Glutamatergic neuron (in vitro differentiated cells): ENCODE measurements at regions not wholly inside any gene's neighbourhood (a gene's known extent, or its start where the extent isn't known, plus 50 kb on each side); places are given as distances from the start of the nearest gene placed in this dataset.
"Not testable (repeated sequence)": the region's sequence is repeated elsewhere in the genome, so short reads cannot be mapped to it uniquely, and the experiment has no call there.

Experiments
- DNase-seq: peaks from one replicate; pipeline ENCODE4 v3.0.0; 2022
- H3K27ac Mint-ChIP-seq: one replicate; pipeline ENCODE4 v1.8.0; 2020; ENCODE audit warnings: mild to moderate bottlenecking, mixed read lengths, inconsistent platforms; ENCODE audit not compliant: unreplicated experiment
- H3K27me3 Mint-ChIP-seq: one replicate; pipeline ENCODE4 v1.8.0; 2020; ENCODE audit warnings: mild to moderate bottlenecking, moderate library complexity, mixed read lengths, inconsistent platforms; ENCODE audit not compliant: unreplicated experiment
- H3K36me3 Mint-ChIP-seq: one replicate; pipeline ENCODE4 v1.8.0; 2020; ENCODE audit warnings: mild to moderate bottlenecking, mixed read lengths, inconsistent platforms; ENCODE audit not compliant: unreplicated experiment
- H3K4me1 Mint-ChIP-seq: one replicate; pipeline ENCODE4 v1.8.0; 2020; ENCODE audit warnings: mild to moderate bottlenecking, low read depth, mixed read lengths, inconsistent platforms; ENCODE audit not compliant: unreplicated experiment
- H3K4me3 Mint-ChIP-seq: one replicate; pipeline ENCODE4 v1.8.0; 2020; ENCODE audit warnings: mild to moderate bottlenecking, mixed read lengths, inconsistent platforms; ENCODE audit not compliant: unreplicated experiment
- H3K9me3 Mint-ChIP-seq: one replicate; pipeline ENCODE4 v1.8.0; 2020; ENCODE audit warnings: mild to moderate bottlenecking, moderate library complexity, mixed read lengths, inconsistent platforms; ENCODE audit not compliant: unreplicated experiment
- TF ChIP-seq, protein P1 (sequence below): fragments of 200-600 bp; sonication (generic); IDR thresholded peaks from one replicate; pipeline ENCODE4 v1.5.0; 2021; ENCODE audit not compliant: partially characterized antibody, unreplicated experiment

DNA sequence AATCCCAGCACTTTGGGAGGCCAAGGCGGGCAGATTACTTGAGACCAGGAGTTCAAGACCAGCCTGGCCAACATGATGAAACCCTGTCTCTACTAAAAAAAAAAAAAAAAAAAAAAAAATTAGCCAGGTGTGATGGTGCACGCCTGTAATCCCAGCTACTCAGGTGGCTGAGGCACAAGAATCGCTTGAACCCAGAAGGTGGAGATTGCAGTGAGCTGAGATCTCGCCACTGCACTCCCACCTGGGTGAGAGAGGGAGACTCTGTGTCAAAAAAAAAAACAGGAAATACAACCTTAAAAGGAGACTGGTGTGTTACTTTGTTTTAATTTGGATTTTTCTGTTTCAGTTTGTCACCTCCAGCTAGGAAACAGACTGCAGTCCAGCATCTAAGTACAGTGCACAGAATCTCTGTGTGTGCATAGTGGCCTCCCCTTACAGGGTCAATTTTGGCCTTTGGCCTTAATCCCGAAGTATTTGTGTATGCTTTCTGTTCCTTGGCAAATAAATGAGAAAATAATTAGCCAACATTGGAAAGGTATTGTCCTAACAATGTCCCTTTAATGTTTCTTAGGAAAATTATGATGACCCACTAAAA is 266.1 kb downstream of the GOLGA6L6 start:
- not testable (repeated sequence) for H3K4me3 Mint-ChIP-seq, DNase-seq, H3K4me1 Mint-ChIP-seq, H3K36me3 Mint-ChIP-seq, H3K27me3 Mint-ChIP-seq, H3K27ac Mint-ChIP-seq, H3K9me3 Mint-ChIP-seq

DNA sequence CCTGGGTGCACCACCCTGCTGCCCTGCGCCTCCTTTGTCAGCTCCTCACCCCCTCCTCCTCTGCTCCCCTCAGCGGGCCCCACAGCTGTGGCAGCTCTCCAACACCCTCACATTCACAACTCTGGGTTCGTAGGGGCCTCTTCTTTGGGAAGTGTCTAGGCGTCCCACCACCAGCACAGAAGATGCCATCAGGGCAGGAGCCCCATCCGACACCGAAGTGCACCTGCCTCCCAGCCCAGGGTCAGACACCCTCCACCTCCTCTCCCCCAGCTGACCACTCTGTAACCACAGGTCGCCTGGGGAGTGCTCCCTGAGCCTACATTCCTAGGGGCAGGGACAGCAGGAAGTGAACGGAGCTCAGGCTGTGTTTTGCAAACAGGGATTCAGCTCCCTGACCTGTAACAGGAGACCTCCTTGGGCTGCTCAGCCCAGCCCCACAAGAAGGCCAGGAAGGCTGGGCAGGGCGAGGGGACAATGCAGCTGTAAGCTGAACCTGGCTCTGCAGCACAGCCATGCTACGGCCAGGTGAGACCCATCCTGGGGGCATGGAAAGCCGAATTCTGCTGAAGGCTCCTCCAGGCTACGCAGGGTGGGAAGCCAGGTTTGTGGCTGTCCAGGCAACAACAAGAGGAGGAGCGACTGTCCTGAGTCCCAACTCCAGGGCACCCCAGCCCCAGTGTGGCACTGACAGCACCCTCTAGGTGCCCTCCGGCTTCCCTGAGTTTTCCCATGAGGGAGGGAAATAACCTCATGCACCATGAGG is 269.0 kb downstream of the GOLGA6L6 start:
- Mint-ChIP-seq H3K4me1 (no peaks in the 10 kb centered on the region), H3K27me3 (no peaks in the 10 kb centered on the region), H3K4me3 (no peak overlapping the region), H3K36me3 (no peaks in the 10 kb centered on the region), H3K9me3 (peaks cover 4% of the 10 kb centered on the region), H3K27ac (no peak overlapping the region)
- TF ChIP-seq, protein P1, sequence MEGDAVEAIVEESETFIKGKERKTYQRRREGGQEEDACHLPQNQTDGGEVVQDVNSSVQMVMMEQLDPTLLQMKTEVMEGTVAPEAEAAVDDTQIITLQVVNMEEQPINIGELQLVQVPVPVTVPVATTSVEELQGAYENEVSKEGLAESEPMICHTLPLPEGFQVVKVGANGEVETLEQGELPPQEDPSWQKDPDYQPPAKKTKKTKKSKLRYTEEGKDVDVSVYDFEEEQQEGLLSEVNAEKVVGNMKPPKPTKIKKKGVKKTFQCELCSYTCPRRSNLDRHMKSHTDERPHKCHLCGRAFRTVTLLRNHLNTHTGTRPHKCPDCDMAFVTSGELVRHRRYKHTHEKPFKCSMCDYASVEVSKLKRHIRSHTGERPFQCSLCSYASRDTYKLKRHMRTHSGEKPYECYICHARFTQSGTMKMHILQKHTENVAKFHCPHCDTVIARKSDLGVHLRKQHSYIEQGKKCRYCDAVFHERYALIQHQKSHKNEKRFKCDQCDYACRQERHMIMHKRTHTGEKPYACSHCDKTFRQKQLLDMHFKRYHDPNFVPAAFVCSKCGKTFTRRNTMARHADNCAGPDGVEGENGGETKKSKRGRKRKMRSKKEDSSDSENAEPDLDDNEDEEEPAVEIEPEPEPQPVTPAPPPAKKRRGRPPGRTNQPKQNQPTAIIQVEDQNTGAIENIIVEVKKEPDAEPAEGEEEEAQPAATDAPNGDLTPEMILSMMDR, result no peak
- no peak for DNase-seq

DNA sequence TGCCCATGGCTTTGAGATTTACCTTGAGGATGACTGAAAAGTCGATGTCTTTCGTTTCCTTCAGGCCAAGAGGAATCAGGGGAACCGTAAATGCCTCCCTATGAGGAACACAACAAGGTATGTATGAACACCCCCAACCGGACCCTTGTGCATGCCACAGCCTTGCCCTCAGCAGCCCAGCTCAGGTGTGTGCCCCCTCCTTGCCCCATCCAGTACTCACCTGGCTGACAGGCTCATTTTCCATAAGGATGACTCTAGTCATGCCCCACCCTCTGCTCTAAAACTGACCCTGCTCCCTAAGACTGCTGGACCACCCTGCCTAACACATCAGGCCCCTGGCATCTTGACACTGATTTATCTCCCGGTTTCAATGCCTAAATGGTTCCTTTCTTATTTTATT is 270.0 kb downstream of the GOLGA6L6 start:
- H3K4me1 Mint-ChIP-seq, result no peaks in the 10 kb centered on the region
- H3K27ac Mint-ChIP-seq, result no peak overlapping the region
- TF ChIP-seq, protein P1, result no peak
- no peaks in the 10 kb centered on the region for H3K27me3 Mint-ChIP-seq
- no peak for DNase-seq
- H3K4me3 Mint-ChIP-seq, result no peak overlapping the region
- H3K9me3 Mint-ChIP-seq, result peaks cover 2% of the 10 kb centered on the region
- H3K36me3 Mint-ChIP-seq, result no peaks in the 10 kb centered on the region

DNA sequence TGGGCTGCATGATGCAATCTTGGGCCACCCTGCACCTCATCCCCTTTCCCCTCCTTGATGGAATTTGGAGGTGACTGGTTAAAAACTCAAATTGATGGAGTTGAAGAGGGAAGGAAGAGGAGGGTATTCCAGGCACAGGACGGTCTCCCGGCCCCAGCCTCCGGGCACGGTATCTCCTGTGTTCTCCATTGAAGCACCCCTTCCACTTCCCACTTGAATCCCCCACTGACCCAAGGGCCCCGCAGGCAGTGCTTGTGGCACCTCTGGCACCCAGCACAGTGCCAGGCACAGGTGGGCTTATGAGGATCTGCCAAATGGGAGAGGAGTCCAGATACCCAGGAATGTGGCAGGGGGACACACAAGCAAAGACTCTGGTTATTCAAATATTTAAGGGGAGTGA is 271.6 kb downstream of the GOLGA6L6 start:
- not testable (repeated sequence) for DNase-seq, H3K27ac Mint-ChIP-seq, H3K9me3 Mint-ChIP-seq, H3K4me1 Mint-ChIP-seq, H3K4me3 Mint-ChIP-seq, H3K27me3 Mint-ChIP-seq, H3K36me3 Mint-ChIP-seq

DNA sequence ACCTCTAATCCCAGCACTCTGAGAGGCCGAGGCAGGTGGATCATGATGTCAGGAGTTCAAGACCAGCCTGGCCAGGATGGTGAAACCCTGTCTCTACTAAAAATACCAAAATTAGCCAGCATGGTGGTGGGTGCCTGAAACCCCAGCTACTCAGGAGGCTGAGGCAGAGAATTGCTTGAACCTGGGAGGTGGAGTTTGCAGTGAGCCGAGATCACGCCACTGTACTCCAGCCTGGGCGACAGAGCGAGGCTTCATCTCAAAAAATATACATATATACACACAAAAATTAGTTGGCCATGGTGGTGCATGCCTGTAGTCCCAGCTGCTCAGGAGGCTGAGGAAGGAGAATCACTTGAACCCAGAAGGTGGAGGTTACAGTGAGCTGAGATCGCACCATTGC is 273.6 kb downstream of the GOLGA6L6 start:
- H3K27ac Mint-ChIP-seq, H3K27me3 Mint-ChIP-seq, H3K36me3 Mint-ChIP-seq, DNase-seq, H3K9me3 Mint-ChIP-seq, H3K4me3 Mint-ChIP-seq, H3K4me1 Mint-ChIP-seq: not testable (repeated sequence)

DNA sequence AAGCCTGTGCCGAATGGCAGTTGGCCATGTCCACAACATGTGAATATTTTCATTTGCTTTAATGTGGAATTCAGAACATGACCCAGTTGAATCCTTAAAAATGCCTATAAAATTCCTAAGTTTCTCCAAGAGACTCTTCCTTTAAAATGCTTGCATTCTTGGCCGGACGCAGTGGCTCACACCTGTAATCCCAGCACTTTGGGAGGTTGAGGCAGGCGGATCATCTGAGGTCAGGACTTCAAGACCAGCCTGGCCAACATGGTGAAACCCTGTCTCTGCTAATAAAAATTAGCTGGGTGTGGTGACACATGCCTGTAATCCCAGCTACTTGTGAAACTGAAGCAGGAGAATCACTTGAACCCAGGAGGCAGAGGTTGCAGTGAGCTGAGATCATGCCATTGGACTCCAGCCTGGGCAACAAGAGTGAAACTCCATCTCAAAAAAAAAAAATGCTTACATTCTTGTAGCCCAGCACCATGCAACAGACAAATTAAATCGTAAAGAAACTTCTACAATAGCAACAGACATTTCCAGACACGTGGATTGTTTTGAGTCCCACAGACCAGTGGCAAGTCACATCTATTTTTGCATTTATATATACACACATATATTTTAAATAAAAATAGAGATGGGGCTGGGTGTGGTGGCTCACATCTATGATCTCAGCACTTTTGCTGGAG is 274.4 kb downstream of the GOLGA6L6 start:
- not testable (repeated sequence) for H3K9me3 Mint-ChIP-seq, DNase-seq, H3K27ac Mint-ChIP-seq, H3K27me3 Mint-ChIP-seq, H3K4me3 Mint-ChIP-seq, H3K36me3 Mint-ChIP-seq, H3K4me1 Mint-ChIP-seq

DNA sequence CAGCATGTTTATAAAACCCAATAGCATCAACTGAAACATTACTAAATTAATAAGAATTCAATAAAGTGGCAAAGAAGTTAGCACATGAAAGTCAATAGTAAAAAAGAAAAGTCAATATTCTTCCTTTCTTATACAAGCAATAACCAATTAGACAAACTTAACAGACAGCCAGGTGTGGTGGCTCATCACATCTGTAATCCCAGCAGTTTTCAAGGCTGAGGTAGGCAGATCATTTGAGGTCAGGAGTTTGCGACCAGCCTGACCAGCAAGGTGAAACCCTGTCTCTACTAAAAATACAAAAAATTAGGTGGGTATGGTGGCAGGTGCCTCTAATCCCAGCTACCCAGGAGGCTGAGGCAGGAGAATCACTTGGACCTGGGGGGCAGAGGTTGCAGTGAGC is 275.9 kb downstream of the GOLGA6L6 start:
- not testable (repeated sequence) for H3K27me3 Mint-ChIP-seq, H3K4me1 Mint-ChIP-seq, DNase-seq, H3K27ac Mint-ChIP-seq, H3K9me3 Mint-ChIP-seq, H3K36me3 Mint-ChIP-seq, H3K4me3 Mint-ChIP-seq

DNA sequence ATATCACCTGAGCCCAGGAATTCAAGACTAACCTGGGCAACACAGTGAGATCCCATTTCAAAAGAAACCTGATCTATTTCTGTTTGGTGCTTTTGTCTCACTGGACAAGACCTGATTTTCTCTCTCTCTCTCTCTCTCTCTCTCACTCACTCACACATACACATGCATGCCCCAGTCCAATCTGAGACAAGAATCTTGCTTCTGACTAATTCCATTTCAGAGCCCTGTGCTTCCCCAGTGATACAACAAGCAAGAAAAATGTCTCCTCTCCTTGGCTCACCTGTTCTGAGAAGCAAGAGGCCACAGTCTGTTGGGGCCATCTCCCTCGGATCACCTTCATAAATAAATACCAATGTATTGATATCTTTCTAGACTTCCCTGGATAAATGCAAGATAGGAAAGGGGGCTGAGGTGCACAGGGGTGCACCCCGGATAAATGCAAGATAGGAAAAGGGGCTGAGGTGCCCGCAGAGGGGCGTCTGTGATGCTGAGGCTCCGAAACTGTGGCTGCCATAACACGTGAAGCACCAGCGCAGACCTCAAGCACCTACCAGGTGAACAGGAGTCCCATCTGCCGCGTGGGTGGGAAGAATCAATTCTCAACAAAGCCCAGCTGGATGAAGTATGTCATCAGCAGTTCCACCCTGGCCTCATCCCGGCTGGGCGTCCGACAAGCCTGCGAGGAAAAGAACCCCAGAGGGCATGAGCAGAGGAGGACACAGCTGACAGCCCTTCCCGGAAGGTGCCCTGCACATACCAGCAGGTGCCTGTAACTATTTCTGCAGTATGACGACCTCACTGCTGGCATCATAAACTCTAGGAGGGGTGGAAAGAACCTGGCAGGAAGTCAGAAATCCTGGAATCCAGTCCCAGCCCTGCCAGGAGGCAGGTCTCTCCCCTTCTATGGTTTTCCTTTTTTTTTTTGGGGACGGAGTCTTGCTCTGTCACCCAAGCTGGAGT is 280.0 kb downstream of the GOLGA6L6 start:
- not testable (repeated sequence) for H3K27me3 Mint-ChIP-seq, H3K27ac Mint-ChIP-seq, DNase-seq, H3K4me1 Mint-ChIP-seq, H3K4me3 Mint-ChIP-seq, H3K36me3 Mint-ChIP-seq
- H3K9me3 Mint-ChIP-seq, result peaks cover 26% of the 10 kb centered on the region

DNA sequence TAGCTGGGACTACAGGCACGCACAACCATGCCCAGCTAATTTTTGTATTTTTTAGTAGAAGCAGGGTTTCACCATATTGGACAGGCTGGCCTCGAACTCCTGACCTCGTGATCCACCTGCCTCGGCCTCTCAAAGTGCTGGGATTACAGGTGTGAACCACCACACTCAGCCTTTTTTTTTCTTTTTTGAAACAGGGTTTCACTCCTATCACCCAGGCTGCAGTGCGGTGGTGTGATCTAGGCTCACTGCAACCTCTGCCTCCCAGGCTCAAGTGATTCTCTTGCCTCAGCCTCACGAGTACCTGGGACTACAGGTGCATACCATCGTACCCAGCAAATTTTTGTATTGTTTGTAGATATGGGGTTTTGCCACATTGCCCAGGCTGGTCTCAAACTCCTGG is 280.9 kb downstream of the GOLGA6L6 start:
- peaks cover 27% of the 10 kb centered on the region for H3K9me3 Mint-ChIP-seq
- H3K27ac Mint-ChIP-seq, H3K36me3 Mint-ChIP-seq, H3K4me1 Mint-ChIP-seq, DNase-seq, H3K27me3 Mint-ChIP-seq, H3K4me3 Mint-ChIP-seq: not testable (repeated sequence)
